NCI-H2196 treated with DMSO at 0.1 percent for 48 hours (cell line): ENCODE measurements at regions not wholly inside any gene's neighbourhood (a gene's known extent, or its start where the extent isn't known, plus 50 kb on each side); places are given as distances from the start of the nearest gene placed in this dataset.

ENCODE experiments used
- DNase-seq: peaks from one replicate; lab custom pipeline; 2025; ENCODE audit not compliant: unreplicated experiment; lab: John Stamatoyannopoulos, UW

- no peak for DNase-seq
These were observed 209.0 kb downstream of the SEC61B start for GRCh38 chr9:99431103-99431502.

GRCh38 chr9:99432075-99432474 is 210.0 kb downstream of the SEC61B start:
- no peak for DNase-seq

- no peak for DNase-seq
These were observed 211.0 kb downstream of the SEC61B start for GRCh38 chr9:99433095-99433494.

- no peak for DNase-seq
These were observed 211.5 kb downstream of the SEC61B start for GRCh38 chr9:99433555-99433954.

- DNase-seq: no peak
These were observed 214.5 kb downstream of the SEC61B start for GRCh38 chr9:99436616-99437015.

GRCh38 chr9:99437145-99437544 is 215.1 kb downstream of the SEC61B start:
- DNase-seq: no peak

- no peak for DNase-seq
These were observed 216.5 kb downstream of the SEC61B start for GRCh38 chr9:99438596-99438995.

- no peak for DNase-seq
These were observed 219.7 kb downstream of the SEC61B start for GRCh38 chr9:99441829-99442228.

- no peak for DNase-seq
These were observed 223.3 kb downstream of the SEC61B start for GRCh38 chr9:99445371-99445891.

- DNase-seq: no peak
These were observed 223.8 kb downstream of the SEC61B start for GRCh38 chr9:99445920-99446319.

GRCh38 chr9:99447951-99448350 is 225.9 kb downstream of the SEC61B start:
- no peak for DNase-seq

GRCh38 chr9:99449726-99450125 is 227.6 kb downstream of the SEC61B start:
- no peak for DNase-seq

- DNase-seq: no peak
These were observed 229.1 kb downstream of the SEC61B start for GRCh38 chr9:99451112-99451606.

- no peak for DNase-seq
These were observed 235.3 kb downstream of the SEC61B start for GRCh38 chr9:99457406-99457805.

GRCh38 chr9:99457981-99458380 is 235.9 kb downstream of the SEC61B start:
- DNase-seq: no peak

- no peak for DNase-seq
These were observed 237.8 kb downstream of the SEC61B start for GRCh38 chr9:99459919-99460318.

GRCh38 chr9:99463131-99463530 is 241.0 kb downstream of the SEC61B start:
- no peak for DNase-seq

GRCh38 chr9:99464568-99464967 is 242.5 kb downstream of the SEC61B start:
- no peak for DNase-seq

- no peak for DNase-seq
These were observed 243.3 kb downstream of the SEC61B start for GRCh38 chr9:99465231-99465907.

- DNase-seq: no peak
These were observed 244.0 kb downstream of the SEC61B start for GRCh38 chr9:99466104-99466503.

- no peak for DNase-seq
These were observed 244.7 kb downstream of the SEC61B start for GRCh38 chr9:99466781-99467180.

- DNase-seq: no peak
These were observed 249.0 kb downstream of the SEC61B start for GRCh38 chr9:99471033-99471432.
